HEK293T (cell line): ENCODE measurements at regions not wholly inside any gene's neighbourhood (a gene's known extent, or its start where the extent isn't known, plus 50 kb on each side); places are given as distances from the start of the nearest gene placed in this dataset.

ENCODE experiments used
- CTCF ChIA-PET: fragments of 350-600 bp; formaldehyde crosslinking; extraction: SDS; loops from one replicate; lab custom pipeline; 2021; ENCODE audit warnings: antibody characterized with exemption, inconsistent platforms; lab: Yijun Ruan, JAX
- POLR2A ChIA-PET: fragments of 350-600 bp; formaldehyde crosslinking; extraction: SDS; loops from one replicate; lab custom pipeline; 2020; ENCODE audit warnings: antibody characterized with exemption, inconsistent platforms; lab: Yijun Ruan, JAX
- DNase-seq: peaks from one replicate; pipeline ENCODE4 v3.0.0; 2012; ENCODE audit warnings: mixed read lengths; ENCODE audit errors: extremely low spot score
- ARNT ChIP-seq: fragments of 450-650 bp; IDR thresholded peaks from 2 replicates; pipeline ENCODE4 v1.6.1; 2017; ENCODE audit warnings: mild to moderate bottlenecking
- BHLHE40 ChIP-seq: fragments of 450-650 bp; IDR thresholded peaks from 2 replicates; pipeline ENCODE4 v1.6.1; 2016; ENCODE audit warnings: mild to moderate bottlenecking, moderate library complexity, borderline replicate concordance
- CTBP1 ChIP-seq: fragments of 450-650 bp; IDR thresholded peaks from 2 replicates; pipeline ENCODE4 v1.6.1; 2016; ENCODE audit warnings: borderline replicate concordance
- ELF4 ChIP-seq: fragments of 450-650 bp; IDR thresholded peaks from 2 replicates; pipeline ENCODE4 v1.6.1; 2017; ENCODE audit warnings: antibody characterized with exemption
- FOXA1 ChIP-seq: fragments of 450-650 bp; IDR thresholded peaks from 2 replicates; pipeline ENCODE4 v1.6.1; 2016; ENCODE audit warnings: mild to moderate bottlenecking
- FOXK2 ChIP-seq: fragments of 450-650 bp; IDR thresholded peaks from 2 replicates; pipeline ENCODE4 v1.6.1; 2016; ENCODE audit warnings: mild to moderate bottlenecking
- FOXM1 ChIP-seq: fragments of 450-650 bp; IDR thresholded peaks from 2 replicates; pipeline ENCODE4 v1.6.1; 2017; ENCODE audit warnings: mild to moderate bottlenecking, borderline replicate concordance
- HDGF ChIP-seq: fragments of 450-650 bp; IDR thresholded peaks from 2 replicates; pipeline ENCODE4 v1.6.1; 2017; ENCODE audit warnings: antibody characterized with exemption, borderline replicate concordance
- L3MBTL2 ChIP-seq: fragments of 450-650 bp; conservative IDR thresholded peaks from 2 replicates; pipeline ENCODE4 v1.6.1; 2016; ENCODE audit warnings: mild to moderate bottlenecking
- LEF1 ChIP-seq: fragments of 450-650 bp; IDR thresholded peaks from 2 replicates; pipeline ENCODE4 v1.6.1; 2017; ENCODE audit warnings: mild to moderate bottlenecking, borderline replicate concordance
- NFRKB ChIP-seq: fragments of 450-650 bp; IDR thresholded peaks from 2 replicates; pipeline ENCODE4 v1.6.1; 2016; ENCODE audit warnings: mild to moderate bottlenecking, moderate library complexity
- SP1 ChIP-seq: fragments of 450-650 bp; IDR thresholded peaks from 2 replicates; pipeline ENCODE4 v1.6.1; 2017
- SUZ12 ChIP-seq: fragments of 450-650 bp; IDR thresholded peaks from 2 replicates; pipeline ENCODE4 v1.6.1; 2016; ENCODE audit warnings: mild to moderate bottlenecking
- TARDBP ChIP-seq: fragments of 450-650 bp; IDR thresholded peaks from 2 replicates; pipeline ENCODE4 v1.6.1; 2016
- ZNF384 ChIP-seq: fragments of 450-650 bp; IDR thresholded peaks from 2 replicates; pipeline ENCODE4 v1.6.1; 2016
- TF ChIP-seq, protein P1 (sequence below): fragments of 450-650 bp; IDR thresholded peaks from 2 replicates; pipeline ENCODE4 v1.6.1; 2016

DNA sequence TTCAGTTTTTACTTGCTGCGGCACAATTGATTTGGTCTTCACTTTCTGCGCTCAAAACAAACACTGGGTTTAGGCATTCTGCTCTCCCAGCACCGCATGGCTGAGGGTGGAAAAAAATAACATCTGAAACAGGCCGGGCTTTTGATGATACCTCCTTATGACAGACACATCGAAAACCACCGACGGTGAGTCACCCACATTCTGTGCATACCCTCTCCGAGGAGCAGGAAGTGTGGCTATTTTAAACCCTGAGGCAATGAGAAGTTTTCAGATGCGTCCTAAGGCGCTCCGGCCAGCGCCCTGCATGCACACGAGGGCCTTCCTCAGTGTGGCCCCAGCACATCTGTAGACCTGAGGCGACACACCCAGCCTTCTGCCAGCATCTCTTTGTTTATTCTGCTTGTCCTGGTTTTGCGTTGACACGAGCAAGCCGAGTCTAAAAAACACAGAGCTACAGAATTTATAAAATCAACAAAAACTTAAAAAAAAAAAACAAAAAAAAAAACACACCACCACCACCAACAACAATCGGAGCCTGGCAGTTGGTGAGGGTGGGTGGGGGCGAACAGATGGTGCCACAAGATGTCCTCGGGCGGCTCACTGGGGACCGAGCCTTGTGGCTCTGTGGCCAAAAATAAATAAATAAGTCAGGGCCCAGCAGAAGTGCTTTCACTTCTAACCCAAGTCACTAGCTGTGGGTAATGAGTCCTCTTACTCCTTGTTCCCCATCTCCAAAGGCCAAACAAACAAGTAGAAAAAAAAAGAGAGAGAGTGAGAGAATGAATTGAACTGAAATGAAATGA, 162.6 kb upstream of the IRF2BP2 start:
- DNase-seq, result no peak
- POLR2A ChIA-PET, result interaction anchor here (1.2 to 1.5 kb wide), 2 partner anchors 161 to 163 kb away, joined by 3 to 6 read pairs; partner anchors contain the start of gene IRF2BP2
- CTCF ChIA-PET, result interaction anchor here (0.7 kb wide), 1 partner anchor 264 kb away, joined by 3 read pairs; no protein-coding TSS in a partner anchor
- TF ChIP-seq CTBP1, result no peak
- peak; percentile 34 for TF ChIP-seq L3MBTL2
- no peak for TF ChIP-seq ZNF384

DNA sequence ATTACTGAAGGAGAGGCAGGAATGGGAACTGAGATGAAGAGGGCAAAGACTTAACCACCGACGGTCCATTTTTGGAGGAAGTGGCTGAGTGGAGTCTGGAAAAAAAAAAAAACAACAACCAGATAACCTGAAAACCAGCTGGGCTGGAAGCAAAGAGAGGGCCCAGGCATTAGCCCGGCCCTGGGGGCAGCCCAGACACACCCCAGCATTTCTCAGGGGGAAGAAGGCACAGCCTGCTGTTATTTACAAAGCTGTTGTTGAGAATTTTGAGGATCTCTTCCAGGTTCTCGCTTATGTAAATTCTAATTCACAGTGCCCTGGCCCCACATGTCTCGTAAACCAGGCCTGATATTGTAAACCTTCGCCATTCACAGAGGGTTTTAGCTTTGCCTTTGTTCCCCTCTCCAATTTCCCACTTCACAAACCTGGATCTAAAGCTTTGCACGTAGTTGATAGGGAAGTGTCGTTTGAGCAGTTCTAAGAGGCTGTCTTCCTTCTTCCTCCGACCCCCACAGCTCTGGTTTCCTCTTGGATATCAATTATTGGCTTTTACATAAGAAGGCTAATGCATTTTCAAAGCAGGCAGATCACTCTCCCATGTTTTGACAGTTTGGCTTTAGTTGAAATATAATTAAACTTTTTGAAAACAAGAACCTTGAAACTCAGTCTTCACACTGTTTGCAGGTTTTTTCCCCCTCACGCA, 161.8 kb upstream of the IRF2BP2 start:
- CTCF ChIA-PET, result interaction anchor here (0.7 to 0.8 kb wide), 3 partner anchors 9 to 263 kb away, joined by 3 read pairs; no protein-coding TSS in a partner anchor
- POLR2A ChIA-PET, result interaction anchor here (1.2 to 1.5 kb wide), 2 partner anchors 160 to 162 kb away, joined by 3 to 6 read pairs; partner anchors contain the start of gene IRF2BP2
- TF ChIP-seq FOXM1, result no peak
- TF ChIP-seq L3MBTL2, result 0 out of 2 replicates have a peak, but pooled peaks have one; percentile 8
- no peak for TF ChIP-seq FOXK2
- peak; percentile 32 for DNase-seq

DNA sequence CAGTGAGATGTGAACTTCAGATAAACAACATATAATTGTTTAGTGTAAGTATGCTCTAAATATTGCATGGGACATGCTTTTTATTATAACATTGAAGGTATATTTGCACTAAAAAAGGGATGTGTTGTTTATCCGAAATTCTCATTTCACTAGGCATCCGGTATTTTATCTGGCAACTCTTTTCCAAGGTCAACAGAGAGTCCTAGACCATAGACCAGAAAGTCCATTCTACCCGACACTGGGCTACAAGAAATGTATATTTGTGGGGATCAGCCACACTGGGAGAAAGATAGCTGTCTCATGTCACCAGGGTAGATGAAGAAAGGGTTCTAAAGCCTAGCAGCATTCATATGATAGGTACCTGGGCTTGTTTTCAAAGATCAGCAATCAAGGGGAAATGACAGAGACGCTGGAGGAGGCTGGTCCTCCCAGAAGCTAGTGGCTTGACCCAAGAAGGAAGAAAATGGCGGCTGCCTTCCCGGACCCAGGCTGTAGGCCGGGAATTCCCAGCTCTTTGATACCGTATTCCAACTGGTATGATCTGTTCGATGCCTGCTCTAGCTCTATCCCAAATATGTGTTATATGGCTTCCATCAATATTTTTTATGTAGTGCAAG, 161.1 kb upstream of the IRF2BP2 start:
- DNase-seq, result no peak
- ChIA-PET POLR2A (interaction anchor here (1.1 to 1.5 kb wide), 3 partner anchors 157 to 161 kb away, joined by 3 to 6 read pairs (median 4); partner anchors contain the start of gene IRF2BP2), CTCF (interaction anchor here (0.7 to 0.8 kb wide), 2 partner anchors 10 to 15 kb away, joined by 3 read pairs; no protein-coding TSS in a partner anchor)
- TF ChIP-seq TARDBP, result no peak
- no peak for TF ChIP-seq FOXA1
- TF ChIP-seq SUZ12, result no peak
- no peak for TF ChIP-seq CTBP1
- TF ChIP-seq NFRKB, result no peak
- TF ChIP-seq ARNT, result no peak
- TF ChIP-seq HDGF, result no peak
- no peak for TF ChIP-seq ZNF384
- TF ChIP-seq FOXK2, result no peak
- no peak for TF ChIP-seq FOXM1
- TF ChIP-seq L3MBTL2, result no peak
- no peak for TF ChIP-seq LEF1

DNA sequence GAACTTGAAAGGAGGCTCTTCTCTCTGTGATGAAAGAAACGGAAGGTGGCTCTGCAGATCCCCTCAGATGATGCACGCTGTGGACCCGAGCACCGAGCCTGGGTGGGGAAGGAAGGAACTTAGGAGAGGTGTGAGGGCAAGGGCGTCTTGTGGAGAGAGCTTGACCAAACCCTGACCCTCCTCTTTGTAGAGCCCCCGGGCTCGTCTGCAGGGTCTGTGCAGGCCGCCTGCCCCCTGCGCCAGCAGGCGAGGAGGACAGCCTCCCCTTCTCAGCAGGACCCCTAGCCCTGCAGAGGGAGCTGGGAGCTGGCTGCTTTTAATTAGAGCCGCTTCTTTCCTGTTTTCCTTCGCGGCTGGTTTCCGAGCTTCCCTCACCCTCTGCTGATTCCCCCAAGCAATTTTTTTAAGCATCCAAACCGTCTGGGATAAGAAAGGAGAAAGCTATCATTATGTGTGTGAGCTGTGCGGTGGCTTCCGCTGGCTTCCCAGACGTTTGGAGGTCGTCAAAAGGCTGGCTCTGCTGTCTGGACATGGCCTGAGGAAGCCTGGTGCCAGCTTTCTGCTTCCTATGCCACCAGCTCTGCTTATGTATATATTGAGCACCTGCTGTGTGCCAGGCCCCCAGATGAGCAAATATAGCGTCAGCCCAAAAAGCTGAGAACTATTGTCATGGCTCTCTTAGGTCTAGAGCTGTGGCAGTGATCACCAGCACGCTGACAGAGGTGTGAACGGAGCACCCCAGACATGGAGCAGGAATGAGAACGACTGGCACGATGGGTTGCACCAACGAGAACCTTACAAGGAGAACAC, 160.2 kb upstream of the IRF2BP2 start:
- ChIA-PET POLR2A (interaction anchor here (0.9 to 1.1 kb wide), 2 partner anchors 46 to 156 kb away, joined by 3 to 4 read pairs; no protein-coding TSS in a partner anchor), CTCF (interaction anchor here (0.5 kb wide), 1 partner anchor 47 kb away, joined by 4 read pairs; no protein-coding TSS in a partner anchor)
- TF ChIP-seq ARNT, result no peak
- TF ChIP-seq TARDBP, result no peak
- TF ChIP-seq LEF1, result no peak
- TF ChIP-seq BHLHE40, result no peak
- no peak for TF ChIP-seq L3MBTL2
- no peak for TF ChIP-seq ZNF384
- TF ChIP-seq SP1, result no peak
- no peak for TF ChIP-seq FOXK2
- TF ChIP-seq ELF4, result no peak
- TF ChIP-seq NFRKB, result no peak
- TF ChIP-seq, protein P1, sequence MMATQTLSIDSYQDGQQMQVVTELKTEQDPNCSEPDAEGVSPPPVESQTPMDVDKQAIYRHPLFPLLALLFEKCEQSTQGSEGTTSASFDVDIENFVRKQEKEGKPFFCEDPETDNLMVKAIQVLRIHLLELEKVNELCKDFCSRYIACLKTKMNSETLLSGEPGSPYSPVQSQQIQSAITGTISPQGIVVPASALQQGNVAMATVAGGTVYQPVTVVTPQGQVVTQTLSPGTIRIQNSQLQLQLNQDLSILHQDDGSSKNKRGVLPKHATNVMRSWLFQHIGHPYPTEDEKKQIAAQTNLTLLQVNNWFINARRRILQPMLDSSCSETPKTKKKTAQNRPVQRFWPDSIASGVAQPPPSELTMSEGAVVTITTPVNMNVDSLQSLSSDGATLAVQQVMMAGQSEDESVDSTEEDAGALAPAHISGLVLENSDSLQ, result no peak
- TF ChIP-seq CTBP1, result no peak
- TF ChIP-seq HDGF, result no peak
- no peak for TF ChIP-seq SUZ12
- TF ChIP-seq FOXA1, result no peak
- no peak for TF ChIP-seq FOXM1
- no peak for DNase-seq

DNA sequence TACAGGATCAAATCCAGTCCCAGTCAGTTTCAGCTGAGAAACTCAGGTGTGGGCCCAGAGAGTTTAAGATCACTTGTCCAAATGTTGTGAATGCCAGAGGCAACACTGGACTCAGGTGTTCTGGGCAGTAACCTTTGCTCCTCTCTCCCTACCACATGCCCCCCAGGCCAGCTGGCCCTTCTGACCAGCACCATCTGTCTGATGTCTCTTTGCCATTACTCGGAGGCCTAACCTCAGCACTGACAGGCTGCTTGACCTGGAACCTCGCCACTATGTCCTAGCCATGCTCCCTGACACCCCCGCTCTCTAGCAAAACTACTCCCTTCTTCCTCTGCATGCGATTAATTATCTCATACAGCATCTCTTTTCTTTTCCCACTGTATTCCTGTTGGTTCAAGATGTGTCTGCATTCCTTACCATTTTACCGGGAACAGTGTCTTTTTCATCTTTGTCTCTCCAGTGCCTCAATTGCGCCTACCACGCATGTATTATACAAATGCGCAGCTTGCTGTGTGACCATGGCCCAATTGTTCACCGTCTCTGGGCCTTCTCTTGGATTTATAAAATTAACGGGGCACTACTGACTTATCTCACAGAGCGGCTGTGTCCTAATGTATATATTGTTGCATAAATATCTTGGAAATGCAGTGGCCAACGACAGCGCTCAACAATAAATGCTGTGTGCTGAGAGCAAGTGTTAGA, 159.5 kb upstream of the IRF2BP2 start:
- CTCF ChIA-PET, result interaction anchor here (0.5 kb wide), 1 partner anchor 46 kb away, joined by 4 read pairs; no protein-coding TSS in a partner anchor
- POLR2A ChIA-PET, result interaction anchor here (0.9 to 1.1 kb wide), 2 partner anchors 45 to 156 kb away, joined by 3 to 4 read pairs; no protein-coding TSS in a partner anchor
- no peak for DNase-seq
- TF ChIP-seq FOXM1, result no peak
- no peak for TF ChIP-seq TARDBP
- TF ChIP-seq NFRKB, result no peak
- TF ChIP-seq SUZ12, result no peak
- TF ChIP-seq, protein P1, result no peak
- no peak for TF ChIP-seq HDGF
- no peak for TF ChIP-seq ELF4
- TF ChIP-seq CTBP1, result no peak
- no peak for TF ChIP-seq ARNT
- TF ChIP-seq ZNF384, result no peak
- no peak for TF ChIP-seq FOXK2
- TF ChIP-seq BHLHE40, result no peak
- TF ChIP-seq FOXA1, result no peak
- TF ChIP-seq L3MBTL2, result no peak
- TF ChIP-seq LEF1, result no peak
